Inferior parietal cortex (tissue), 1 donor: ENCODE measurements at regions not wholly inside any gene's neighbourhood (a gene's known extent, or its start where the extent isn't known, plus 50 kb on each side); places are given as distances from the start of the nearest gene placed in this dataset.
"Not testable (repeated sequence)": the region's sequence is repeated elsewhere in the genome, so short reads cannot be mapped to it uniquely, and the experiment has no call there.

Experiments used
- DNase-seq: peaks from one replicate; pipeline ENCODE4 v3.0.0-alpha.2; 2016; ENCODE audit errors: extremely low spot score

DNA sequence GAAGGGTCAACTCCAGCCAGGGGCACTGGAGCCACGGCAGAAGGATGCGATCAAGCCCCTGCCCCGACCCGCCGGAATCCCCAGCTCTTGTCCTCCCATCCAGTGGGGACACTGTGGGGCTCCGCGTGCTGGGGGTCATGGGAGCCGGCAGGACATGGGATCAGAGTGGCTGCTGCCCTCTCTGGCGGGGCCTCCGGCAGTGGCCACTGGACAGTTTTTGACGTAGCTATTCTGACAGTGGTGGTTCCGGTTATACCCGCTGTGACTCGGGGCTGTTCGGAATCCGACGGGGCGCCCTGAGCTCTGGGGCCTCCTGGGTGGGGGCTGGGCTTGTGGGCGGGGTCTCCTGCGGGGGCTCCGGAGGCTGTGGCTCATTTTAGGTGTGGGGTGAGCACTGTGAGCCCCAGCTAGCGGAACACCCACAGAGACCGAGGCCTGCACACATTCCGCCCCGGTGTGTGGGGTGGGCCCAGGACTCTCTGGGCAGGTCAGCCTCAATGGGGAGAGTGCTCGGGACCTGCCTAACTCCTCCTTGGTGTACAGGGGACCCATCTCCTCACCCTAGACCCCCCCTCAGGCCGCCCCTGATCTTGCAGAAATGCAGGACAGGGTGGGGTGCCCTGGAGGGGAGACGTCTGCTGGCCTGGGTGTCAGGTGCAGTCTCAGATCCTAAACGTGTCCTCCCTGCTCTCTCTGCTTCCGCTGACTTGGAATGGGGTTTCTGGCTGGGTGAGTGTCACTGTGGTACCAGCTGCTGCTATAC, 374.2 kb downstream of the TMEM121 start:
- DNase-seq: no peak

DNA sequence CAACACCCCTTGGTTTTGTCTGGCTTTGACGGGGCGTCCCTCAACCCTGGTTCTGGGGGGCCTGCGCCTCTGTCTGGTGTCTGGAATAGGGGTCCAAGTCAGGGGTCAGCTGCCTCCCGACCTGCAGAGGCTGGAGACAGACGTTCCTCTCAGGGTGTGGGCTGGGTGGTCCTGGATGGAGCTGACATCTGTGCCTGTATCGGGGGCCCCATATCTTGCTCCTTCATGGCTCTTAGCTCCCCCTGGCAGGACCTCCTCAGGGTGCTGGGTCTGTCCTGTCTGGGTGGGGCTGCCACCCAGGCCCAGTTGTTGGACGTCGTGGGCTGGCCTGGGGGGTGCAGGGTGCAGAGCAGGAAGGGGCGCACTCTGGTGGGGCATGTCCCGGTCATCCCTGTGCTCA, 374.8 kb downstream of the TMEM121 start:
- DNase-seq: no peak

DNA sequence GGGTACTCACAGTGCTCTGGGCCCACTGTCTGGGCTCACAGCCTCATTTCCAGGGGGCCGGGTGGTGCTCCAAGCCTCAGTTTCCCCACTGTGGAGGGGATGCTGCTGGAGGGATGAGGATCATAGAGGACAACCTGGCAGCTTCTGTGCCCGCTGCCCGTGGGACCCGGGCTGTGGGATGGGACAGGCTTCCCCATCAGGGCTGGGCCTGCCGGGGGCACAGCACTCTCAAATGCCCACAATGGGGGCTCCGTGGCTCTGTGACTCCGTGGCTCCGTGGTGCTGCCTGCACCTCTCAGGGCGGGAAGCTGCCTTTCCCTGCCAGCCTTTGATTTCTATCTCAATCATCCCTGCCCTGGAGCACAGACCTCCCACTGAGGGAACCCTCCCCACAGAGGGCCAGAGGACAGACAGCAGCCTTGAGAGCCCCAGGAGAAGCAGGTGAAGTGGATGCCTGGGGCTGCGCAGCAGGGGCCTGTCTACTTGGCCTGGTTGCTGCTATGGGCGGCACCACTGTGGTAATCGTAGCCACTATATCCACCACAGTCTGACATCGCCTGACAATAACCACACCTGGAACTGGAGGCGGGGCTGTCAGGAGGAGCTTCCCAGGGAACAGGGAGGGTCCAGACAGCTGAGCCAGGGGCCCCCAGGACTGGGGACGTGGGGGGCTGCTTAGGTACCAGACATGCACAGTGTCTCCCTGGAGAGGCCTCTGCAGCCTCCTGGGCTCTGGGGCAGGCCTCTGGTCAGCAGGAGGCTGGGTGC, 375.9 kb downstream of the TMEM121 start:
- DNase-seq: no peak

- DNase-seq: not testable (repeated sequence)
Measured at GRCh38 chr14:105902899-105903165, 376.4 kb downstream of the TMEM121 start.

DNA sequence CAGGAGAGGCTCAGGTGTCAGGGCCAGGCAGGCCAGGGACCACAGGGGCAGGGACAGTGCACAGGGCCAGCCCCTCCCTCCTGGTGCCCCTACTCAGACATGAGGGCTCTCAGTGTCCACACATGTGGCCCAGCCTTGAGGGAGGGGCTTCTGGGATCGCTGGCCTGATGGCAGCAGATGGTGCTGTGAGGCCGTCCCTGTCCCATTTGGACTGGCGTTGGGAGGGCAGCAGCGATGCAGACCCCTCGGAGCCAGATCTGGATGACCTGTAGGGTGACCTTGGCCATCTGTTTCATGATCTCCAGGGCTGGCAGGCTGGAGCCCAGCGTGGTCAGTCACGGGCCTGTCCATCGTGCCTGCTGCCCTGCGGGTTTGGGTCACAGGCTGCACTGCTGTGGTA, 377.6 kb downstream of the TMEM121 start:
- DNase-seq: no peak

DNA sequence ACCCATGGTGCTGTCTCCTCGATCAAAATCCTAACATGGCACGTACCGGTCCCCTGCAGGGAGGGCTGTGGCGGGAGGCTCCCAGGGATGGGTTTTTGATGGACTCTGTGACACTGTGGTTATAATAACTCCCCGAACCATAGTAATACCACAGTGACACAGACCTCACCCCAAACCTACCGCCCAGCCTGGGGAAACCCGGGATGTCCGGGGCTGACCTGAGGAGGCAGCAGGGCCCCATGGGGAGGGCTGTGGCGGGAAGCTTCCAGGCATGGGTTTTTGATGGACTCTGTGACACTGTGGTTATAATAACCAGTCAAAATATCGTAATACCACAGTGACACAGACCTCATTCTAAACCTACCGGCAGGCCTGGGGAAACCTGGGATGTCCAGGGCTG, 378.0 kb downstream of the TMEM121 start:
- DNase-seq: no peak

GRCh38 chr14:105905456-105905855, 379.1 kb downstream of the TMEM121 start:
- DNase-seq: no peak

GRCh38 chr14:105907276-105907675, 380.9 kb downstream of the TMEM121 start:
- DNase-seq: no peak

DNA sequence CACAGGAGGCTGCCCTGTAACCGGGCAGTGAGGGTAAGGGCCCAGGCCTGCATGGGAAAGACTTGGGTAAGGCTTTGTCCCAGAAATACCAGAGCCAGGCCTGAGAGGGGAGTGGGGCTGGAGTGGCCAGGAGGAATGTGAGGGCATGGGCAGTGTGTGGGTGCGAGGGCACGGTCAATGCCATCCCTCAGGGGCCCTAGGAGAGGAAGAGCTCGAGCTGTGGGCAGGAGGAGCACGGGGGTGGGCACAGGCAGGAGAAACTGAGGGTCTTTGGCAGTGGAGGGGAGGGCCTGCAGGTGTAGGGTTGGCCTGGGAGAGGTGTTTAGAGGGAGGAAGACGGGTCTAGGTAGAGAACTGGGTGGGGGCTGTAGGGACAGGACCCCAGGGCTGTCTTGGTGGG, 381.6 kb downstream of the TMEM121 start:
- no peak for DNase-seq

DNA sequence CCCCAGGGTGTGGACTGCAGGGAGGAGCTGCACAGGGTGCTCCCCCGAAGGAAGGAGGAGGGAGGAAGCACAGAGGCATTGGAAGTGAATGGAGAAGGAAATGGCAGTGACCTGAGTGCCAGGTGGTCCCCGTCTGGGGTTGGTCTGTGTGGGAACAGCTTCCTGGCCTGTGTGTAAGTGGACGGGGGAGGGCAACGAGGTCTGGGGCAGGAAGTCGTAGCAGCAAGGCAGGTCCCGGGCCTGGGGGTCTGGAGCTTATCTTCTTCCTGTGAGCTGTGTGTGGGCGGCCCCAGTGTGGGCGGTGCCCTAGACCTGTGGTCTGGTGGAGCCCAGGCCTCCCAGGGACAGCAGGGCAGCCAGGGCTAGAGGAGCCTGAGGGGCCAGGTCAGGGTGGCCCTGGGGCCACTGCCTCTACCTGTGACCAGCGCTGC, 382.1 kb downstream of the TMEM121 start:
- no peak for DNase-seq

- DNase-seq: no peak
Measured at GRCh38 chr14:105909046-105909827, 382.9 kb downstream of the TMEM121 start.

- not testable (repeated sequence) for DNase-seq
Measured at GRCh38 chr14:105909828-105910120, 383.4 kb downstream of the TMEM121 start.

DNA sequence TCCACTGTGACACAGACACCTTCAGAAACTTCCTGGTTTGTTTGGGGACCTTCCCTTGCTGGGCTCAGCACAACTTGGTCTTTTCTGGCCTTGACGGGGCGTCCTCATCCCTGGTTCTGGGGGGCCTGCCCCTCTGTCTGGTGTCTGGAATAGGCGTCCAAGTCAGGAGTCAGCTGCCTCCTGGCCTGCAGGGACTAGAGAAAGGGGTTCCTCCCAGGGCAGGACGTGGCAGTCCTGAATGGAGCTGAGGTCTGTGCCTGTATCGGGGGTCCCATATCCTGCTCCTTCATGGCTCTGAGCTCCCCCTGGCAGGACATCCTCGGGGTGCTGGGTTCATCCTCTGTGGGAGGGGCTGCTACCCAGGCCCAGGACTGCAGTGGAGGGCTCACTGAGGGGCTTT, 384.0 kb downstream of the TMEM121 start:
- no peak for DNase-seq

- no peak for DNase-seq
Measured at GRCh38 chr14:105911006-105911847, 384.8 kb downstream of the TMEM121 start.

DNA sequence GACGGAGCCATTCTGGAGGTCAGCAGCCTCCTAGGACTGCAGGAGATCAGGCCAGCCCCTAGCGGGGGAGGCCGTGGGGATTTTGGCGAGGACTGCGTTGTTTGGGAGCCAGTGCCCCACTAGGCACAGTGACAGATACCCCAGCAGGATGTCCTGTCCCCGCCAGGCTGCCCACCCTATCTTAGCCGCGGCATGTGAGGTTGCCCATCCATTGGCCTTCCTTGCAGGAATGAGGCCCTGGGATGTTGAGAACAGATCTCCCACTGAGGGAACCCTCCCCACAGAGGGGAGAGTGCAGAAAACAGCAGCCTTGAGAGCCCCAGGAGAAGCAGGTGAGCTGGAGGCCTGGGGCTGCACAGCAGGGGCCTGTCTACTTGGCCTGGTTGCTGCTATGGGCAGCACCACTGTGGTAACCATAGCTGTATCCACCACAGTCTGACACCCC, 385.5 kb downstream of the TMEM121 start:
- DNase-seq: not testable (repeated sequence)

DNA sequence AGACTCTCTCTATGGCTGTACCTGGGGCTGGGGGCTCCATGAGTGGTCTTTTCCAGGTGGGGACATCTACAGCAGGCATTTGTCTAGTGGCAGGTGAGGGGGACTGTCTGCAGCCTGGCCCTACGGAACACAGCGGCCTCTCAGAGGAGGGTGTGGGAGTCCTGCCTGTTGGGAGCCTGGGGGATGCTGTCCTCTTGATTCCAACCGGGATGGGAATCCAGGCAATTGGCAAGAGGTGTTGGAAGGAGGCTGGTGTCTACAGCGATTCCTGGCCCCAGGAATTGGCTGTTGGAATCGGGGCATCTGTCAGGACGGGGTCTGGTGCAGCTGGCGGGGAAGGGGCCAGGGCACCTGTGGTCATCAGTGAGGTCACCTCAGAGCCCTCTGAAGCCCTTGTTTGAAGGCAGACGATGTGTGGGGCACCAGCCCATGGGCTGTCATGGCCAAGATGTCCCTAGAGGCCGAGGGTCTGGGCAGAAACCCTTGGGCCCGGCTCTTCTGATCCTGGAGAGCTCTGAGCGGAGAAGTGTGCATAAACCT, 386.3 kb downstream of the TMEM121 start:
- no peak for DNase-seq

DNA sequence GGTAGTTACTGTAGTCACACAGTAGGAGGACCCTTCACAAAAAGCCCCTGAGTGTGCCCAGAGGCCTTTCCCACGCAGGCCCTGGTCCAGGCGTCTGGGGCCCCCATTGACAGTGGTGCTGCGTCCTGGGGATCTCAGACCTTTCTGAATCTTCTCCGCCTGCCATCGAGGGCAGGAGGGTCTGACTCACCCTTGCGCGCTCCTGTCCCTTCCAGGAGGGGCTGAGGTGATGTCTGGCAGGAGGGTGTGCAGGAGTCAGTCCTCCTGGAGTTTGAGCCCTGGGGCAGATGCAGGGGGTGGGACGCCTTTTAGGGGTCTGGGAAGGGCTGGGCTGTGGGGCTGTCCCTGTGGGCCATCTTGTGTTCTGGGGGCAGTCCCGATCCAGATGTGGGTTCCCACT, 386.8 kb downstream of the TMEM121 start:
- DNase-seq: no peak

DNA sequence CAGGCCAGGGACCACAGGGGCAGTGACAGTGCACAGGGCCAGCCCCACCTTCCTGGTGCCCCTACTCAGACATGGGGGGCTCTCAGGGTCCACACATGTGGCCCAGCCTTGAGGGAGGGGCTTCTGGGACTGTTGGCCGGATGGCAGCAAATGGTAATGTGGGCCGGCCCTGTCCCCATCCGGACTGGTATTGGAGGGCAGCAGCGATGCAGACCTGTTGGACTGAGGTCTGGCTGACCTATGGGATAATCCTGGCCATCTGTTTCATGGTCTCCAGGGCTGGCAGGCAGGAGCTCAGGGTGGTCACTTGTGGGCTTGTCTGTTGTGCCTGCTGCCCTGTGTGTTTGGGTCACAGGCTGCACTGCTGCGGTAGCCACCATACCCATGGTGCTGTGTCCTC, 387.5 kb downstream of the TMEM121 start:
- DNase-seq: no peak

- not testable (repeated sequence) for DNase-seq
Measured at GRCh38 chr14:105914281-105914680, 387.9 kb downstream of the TMEM121 start.

DNA sequence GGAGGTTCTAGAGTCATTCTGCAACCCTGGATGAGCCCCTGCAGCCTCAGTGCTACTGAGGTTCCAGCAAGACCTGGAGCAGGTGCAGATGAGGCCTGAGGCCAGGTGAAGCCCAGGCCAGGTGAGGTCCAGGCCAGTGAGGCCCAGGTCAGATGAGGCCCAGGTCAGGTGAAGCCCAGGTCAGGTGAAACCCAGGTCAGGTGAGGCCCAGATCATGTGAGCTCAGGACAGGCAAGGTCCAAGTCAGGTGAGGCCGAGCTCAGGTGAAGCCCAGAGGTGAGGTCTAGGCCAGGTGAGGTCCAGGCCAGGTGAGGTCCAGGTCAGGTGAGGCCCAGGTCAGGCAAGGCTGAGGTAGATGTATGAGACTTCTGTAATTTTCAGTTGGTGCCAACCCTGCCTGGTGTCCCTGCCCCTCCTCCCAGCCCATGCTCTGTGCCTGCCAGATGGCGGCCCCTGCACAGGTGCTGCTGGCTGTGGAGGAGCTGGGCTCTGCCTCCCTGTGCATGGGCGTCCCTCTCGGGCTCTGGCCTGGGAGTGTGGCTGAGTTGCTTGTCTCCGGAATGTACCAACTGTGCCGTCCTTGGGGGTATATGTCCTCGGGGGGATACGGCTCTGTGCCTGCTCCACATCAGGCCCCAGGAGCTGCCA, 388.5 kb downstream of the TMEM121 start:
- no peak for DNase-seq

GRCh38 chr14:105915546-105915945, 389.2 kb downstream of the TMEM121 start:
- DNase-seq: not testable (repeated sequence)
